Effector memory CD8-positive, alpha-beta T cell (primary cell): ENCODE measurements at regions not wholly inside any gene's neighbourhood (a gene's known extent, or its start where the extent isn't known, plus 50 kb on each side); places are given as distances from the start of the nearest gene placed in this dataset.

Source experiments
- ATAC-seq: fragments of 150-1000 bp; cut with Tn5 transposase; replicated peaks from 2 replicates; pipeline ENCODE4 v1.10.0; 2021; ENCODE audit warnings: mild to moderate bottlenecking, moderate library complexity
- DNase-seq, 3 experiments: peaks; one replicate each; pipeline ENCODE4 v3.0.0; 2021
- H3K27ac Mint-ChIP-seq, 2 donors: one replicate each; pipeline ENCODE4 v1.8.0; 2022; ENCODE audit warnings: mild to moderate bottlenecking in 2 of 2, mixed read lengths in 2 of 2, moderate library complexity in 2 of 2
- H3K27me3 Mint-ChIP-seq, 2 donors: one replicate each; pipeline ENCODE4 v1.8.0; 2022; ENCODE audit warnings: mixed read lengths in 2 of 2
- H3K36me3 Mint-ChIP-seq: one replicate; pipeline ENCODE4 v1.8.0; 2022; ENCODE audit warnings: mild to moderate bottlenecking, moderate library complexity, mixed read lengths; ENCODE audit not compliant: insufficient read depth
- H3K4me1 Mint-ChIP-seq, 2 donors: one replicate each; pipeline ENCODE4 v1.8.0; 2022; ENCODE audit warnings: low read depth in 2 of 2, mixed read lengths in 2 of 2
- H3K4me3 Mint-ChIP-seq, 2 donors: one replicate each; pipeline ENCODE4 v1.8.0; 2022; ENCODE audit warnings: mild to moderate bottlenecking in 2 of 2, mixed read lengths in 2 of 2, moderate library complexity in 2 of 2
- H3K9me3 Mint-ChIP-seq, 2 donors: one replicate each; pipeline ENCODE4 v1.8.0; 2022; ENCODE audit warnings: mixed read lengths in 2 of 2

DNA sequence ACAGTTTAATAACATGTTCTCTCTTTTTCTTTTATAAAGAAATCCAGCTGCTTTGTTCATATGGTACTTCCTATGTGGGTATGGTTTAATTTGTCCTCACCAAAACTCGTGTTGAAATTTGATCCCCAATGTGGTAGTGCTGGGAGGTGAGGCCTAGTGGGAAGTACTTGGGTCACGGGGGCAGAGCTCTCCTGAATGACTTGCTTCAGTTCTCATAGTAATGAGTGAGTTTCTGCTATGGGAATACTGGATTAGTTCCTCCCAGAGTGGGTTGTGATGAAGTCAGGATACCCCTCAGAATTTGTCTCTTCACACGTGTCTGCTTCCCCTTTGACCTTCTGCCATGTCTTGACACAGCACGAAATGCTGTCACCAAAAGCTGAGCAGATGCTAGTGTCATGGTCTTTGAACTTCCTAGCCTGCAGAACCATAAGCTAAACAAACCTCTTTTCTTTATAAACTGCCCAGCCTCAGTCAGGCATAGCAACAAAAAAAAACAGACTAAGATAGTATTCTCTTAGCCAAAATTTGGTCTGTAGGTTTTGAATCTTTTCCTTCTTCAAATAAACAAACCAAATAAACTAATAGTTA, 87.8 kb upstream of the HS3ST5 start:
- no peaks in the 10 kb centered on the region for H3K4me1 Mint-ChIP-seq
- no peak for DNase-seq
- H3K9me3 Mint-ChIP-seq = peaks cover 10 to 18% of the 10 kb centered on the region in 2 donors
- no peak overlapping the region for H3K27ac Mint-ChIP-seq
- H3K27me3 Mint-ChIP-seq = no peaks in the 10 kb centered on the region
- no peaks in the 10 kb centered on the region for H3K36me3 Mint-ChIP-seq
- H3K4me3 Mint-ChIP-seq = no peak overlapping the region
- ATAC-seq = no peak

DNA sequence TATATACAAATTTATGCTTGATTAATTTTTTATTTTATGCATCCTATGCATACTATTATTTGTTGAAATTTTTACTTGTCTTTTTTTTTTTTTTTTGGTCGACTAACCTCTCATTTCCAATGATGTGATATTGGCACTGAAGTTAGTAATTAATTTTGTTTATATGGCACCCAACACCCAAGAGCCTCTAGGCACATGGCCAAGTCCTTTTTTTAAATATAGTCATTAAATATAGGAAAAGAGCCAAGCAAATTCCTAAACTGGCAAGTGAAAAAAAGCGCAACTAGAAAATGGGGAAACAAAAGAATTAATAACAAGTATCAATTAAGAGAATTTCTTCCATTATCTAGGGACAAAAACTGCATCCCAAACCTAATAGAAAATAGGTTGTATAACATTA, 85.5 kb upstream of the HS3ST5 start:
- Mint-ChIP-seq H3K27ac (no peak overlapping the region), H3K4me3 (no peak overlapping the region), H3K4me1 (no peaks in the 10 kb centered on the region), H3K36me3 (no peaks in the 10 kb centered on the region), H3K27me3 (no peaks in the 10 kb centered on the region), H3K9me3 (peaks cover 17 to 34% of the 10 kb centered on the region in 2 donors)
- no peak for ATAC-seq
- DNase-seq = no peak

DNA sequence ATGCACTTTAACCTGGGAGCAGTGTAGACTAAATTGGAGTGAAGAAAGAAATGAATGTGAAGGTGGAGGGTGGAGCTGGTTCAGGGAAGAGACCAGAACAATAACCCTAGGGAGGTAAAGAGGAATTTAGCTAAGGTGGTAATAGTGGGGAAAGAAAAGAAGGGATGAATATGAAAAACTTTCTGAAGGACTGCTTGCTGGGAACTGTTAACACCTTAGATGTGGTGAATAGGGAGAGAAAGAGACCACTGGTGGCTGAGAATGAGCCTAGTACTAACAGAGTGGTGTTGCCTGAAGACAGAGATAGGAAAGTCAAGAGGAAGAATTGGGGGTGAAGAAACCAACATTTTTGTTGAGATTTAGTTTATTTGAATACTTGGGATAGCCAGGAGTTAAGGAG, 78.4 kb upstream of the HS3ST5 start:
- H3K36me3 Mint-ChIP-seq = no peaks in the 10 kb centered on the region

DNA sequence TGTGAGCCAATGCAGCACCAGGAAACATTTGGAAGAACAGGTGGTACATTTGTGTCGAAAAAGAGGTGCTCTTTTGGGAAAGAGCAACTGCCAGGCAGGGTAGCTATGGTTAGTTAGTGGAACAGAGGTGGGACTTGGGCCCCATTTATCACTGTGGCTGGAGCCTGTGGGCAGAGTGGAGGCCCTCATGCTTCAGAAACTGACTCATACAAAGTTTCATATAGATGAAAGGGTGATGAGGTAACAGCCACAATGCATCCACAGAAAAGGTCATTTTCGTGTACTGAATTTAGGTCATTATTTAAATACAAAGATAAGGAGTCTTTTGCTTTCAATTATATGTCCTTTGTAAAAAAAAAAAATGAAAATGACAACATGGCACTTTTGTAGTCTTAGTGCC, 76.4 kb upstream of the HS3ST5 start:
- Mint-ChIP-seq H3K4me1 (no peaks in the 10 kb centered on the region), H3K36me3 (no peaks in the 10 kb centered on the region), H3K4me3 (no peak overlapping the region), H3K9me3 (peaks cover 11 to 12% of the 10 kb centered on the region in 2 donors), H3K27ac (no peak overlapping the region), H3K27me3 (no peaks in the 10 kb centered on the region)
- DNase-seq (no peak), ATAC-seq (no peak)

More for the DNA sequence above, 78.4 kb upstream of the HS3ST5 start:
- Mint-ChIP-seq H3K27me3 (no peaks in the 10 kb centered on the region), H3K4me1 (no peaks in the 10 kb centered on the region), H3K4me3 (no peak overlapping the region), H3K9me3 (peaks cover 22 to 28% of the 10 kb centered on the region in 2 donors), H3K27ac (no peak overlapping the region)
- DNase-seq (no peak), ATAC-seq (no peak)

DNA sequence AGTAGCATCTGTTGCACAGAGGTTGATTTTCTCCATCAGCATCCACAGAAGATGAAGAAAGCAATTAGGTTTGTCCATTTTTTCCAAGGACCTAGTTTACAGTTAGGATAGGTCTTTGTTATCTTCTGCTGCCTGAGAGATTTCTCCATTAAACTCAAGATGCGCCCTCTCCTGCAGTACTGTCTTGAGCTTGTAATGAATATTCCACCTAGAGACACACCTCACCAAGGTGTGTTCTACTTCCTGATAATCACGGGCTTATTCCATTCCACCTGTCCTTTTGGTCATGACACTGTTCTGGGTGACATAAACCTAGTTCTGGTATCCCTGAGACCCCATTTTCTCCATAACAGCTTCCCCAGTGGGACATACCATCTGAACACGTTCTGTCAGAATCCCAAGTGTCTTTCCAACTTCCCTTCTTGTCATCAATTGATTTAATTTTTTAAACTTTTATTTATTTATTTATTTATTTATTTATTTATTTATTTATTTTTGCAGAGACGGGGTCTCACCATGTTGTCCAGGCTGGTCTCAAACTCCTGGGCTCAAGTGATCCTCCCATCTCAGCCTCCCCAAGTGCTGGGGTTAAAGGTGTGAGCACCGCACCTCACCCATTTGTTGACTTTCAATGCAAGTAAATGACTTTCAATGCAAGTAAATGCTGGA, 75.6 kb upstream of the HS3ST5 start:
- Mint-ChIP-seq H3K4me1 (no peaks in the 10 kb centered on the region), H3K9me3 (peaks cover 7 to 11% of the 10 kb centered on the region in 2 donors), H3K27ac (no peak overlapping the region), H3K36me3 (no peaks in the 10 kb centered on the region), H3K4me3 (no peak overlapping the region), H3K27me3 (no peaks in the 10 kb centered on the region)
- no peak for ATAC-seq
- no peak for DNase-seq

DNA sequence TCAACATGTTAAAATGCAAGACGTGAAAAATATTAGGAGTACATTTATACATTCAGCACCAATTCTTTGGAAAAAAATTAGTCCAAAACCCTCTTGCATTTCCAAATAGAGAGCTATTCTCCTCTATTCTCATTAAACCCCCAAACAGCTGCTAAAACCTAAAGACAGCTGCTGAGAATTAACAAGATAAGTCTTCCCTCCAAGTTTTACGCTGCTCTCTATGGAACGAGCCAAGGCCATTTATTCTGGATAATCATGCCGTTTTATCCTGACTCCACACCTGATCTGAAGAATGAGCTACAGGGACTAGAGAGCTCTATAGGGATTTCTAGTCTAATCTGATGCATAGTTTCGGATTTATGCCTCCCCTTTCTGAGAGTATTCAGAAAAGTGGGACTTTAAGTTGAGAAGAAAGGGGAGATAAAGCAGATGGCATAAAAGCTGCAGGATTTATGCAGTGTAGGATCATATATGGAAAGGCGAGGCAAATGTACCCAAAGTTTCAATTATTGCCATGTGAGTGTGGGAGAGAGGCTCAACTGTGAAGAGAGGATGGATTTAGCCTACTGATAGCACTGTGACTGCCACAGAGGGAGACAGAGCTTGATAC, 64.7 kb upstream of the HS3ST5 start:
- DNase-seq (no peak), ATAC-seq (no peak)
- Mint-ChIP-seq H3K4me1 (no peaks in the 10 kb centered on the region), H3K9me3 (peaks cover 7 to 9% of the 10 kb centered on the region in 2 donors), H3K27ac (no peak overlapping the region), H3K36me3 (no peaks in the 10 kb centered on the region), H3K27me3 (no peaks in the 10 kb centered on the region), H3K4me3 (no peak overlapping the region)

DNA sequence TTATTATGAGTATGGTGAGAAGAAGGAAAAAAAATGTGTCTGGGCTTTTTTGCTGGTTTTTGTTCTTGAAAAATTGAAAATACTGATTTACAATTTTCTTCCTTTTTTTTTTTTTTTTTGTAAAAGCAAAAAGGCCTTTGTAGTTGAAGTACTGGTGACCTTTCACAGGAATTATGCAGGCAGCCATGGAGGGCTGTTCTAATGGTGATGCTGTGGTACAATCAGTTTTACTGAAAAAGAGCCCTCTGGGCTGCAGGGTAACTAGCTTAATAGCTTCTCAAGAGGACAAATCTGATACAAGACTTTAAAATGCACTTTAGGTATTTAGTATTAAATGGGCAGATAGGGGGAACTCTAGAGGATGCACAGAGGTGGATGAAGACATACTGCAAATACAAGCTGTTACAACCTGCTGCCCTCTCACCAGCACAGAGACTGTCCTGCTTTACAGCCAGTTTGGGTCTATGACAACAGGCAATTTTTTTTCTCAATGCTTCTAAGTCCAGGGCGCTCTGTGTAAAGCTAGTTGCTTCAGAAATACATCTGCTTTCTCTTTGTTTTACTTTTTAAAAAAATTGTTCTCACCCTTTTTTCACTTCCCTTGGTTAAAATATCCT, 61.6 kb upstream of the HS3ST5 start:
- no peak for DNase-seq
- no peak for ATAC-seq
- Mint-ChIP-seq H3K36me3 (no peaks in the 10 kb centered on the region), H3K9me3 (peaks cover 7 to 9% of the 10 kb centered on the region in 2 donors), H3K4me1 (no peaks in the 10 kb centered on the region), H3K27ac (no peak overlapping the region), H3K4me3 (no peak overlapping the region), H3K27me3 (no peaks in the 10 kb centered on the region)

DNA sequence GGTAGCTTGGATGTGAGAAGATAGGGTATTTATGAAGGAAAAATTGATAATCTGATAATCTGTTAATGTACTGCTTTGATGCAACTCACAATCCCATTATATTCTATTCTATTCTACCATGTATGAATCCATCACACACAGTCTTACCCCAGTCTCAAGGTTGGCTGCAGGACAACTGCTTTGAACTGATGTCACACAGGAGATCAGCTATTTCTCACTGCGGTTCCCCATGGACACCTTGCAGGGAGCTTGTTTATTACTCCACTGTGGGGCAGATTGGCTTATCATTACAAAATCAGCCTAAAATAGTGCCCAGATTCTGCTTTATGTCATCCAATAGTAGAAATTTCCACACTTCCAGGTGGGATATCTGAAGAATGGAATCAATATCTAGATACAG, 61.0 kb upstream of the HS3ST5 start:
- ATAC-seq (no peak), DNase-seq (no peak)
- no peak overlapping the region for H3K27ac Mint-ChIP-seq
- peaks cover 7 to 9% of the 10 kb centered on the region in 2 donors for H3K9me3 Mint-ChIP-seq
- H3K36me3 Mint-ChIP-seq = no peaks in the 10 kb centered on the region
- H3K4me3 Mint-ChIP-seq = no peak overlapping the region
- no peaks in the 10 kb centered on the region for H3K27me3 Mint-ChIP-seq
- no peaks in the 10 kb centered on the region for H3K4me1 Mint-ChIP-seq

DNA sequence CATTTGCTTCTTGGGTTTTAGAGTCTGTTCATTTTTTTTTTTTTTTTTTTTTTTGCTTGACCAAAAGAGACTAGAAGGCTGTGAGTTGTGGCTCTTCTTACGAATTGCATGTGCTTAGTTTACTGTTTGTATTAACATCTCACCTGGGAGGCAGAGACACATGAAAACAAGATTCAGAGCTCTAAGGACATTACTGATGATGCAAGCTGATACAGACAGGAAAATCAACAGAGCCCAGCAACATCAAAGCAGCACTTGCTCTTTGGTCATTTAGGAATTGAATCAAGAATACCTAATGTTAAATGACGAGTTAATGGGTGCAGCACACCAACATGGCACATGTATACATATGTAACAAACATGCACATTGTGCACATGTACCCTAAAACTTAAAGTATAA, 55.7 kb upstream of the HS3ST5 start:
- Mint-ChIP-seq H3K9me3 (peaks cover 3 to 11% of the 10 kb centered on the region in 2 donors), H3K27me3 (no peaks in the 10 kb centered on the region), H3K4me3 (no peak overlapping the region), H3K4me1 (no peaks in the 10 kb centered on the region), H3K36me3 (no peaks in the 10 kb centered on the region), H3K27ac (no peak overlapping the region)
- DNase-seq (no peak), ATAC-seq (no peak)
